Urothelium cell line (cell line): ENCODE measurements at regions not wholly inside any gene's neighbourhood (a gene's known extent, or its start where the extent isn't known, plus 50 kb on each side); places are given as distances from the start of the nearest gene placed in this dataset.
"Not testable (repeated sequence)": the region's sequence is repeated elsewhere in the genome, so short reads cannot be mapped to it uniquely, and the experiment has no call there.

Experiments
- DNase-seq: peaks from one replicate; pipeline ENCODE4 v3.0.0; 2011; ENCODE audit warnings: low spot score, mixed read lengths
- FAIRE-seq: peaks from 2 replicates; lab custom pipeline; 2011; peaks lifted over from hg19 to GRCh38; lab: Jason Lieb, UNC

DNA sequence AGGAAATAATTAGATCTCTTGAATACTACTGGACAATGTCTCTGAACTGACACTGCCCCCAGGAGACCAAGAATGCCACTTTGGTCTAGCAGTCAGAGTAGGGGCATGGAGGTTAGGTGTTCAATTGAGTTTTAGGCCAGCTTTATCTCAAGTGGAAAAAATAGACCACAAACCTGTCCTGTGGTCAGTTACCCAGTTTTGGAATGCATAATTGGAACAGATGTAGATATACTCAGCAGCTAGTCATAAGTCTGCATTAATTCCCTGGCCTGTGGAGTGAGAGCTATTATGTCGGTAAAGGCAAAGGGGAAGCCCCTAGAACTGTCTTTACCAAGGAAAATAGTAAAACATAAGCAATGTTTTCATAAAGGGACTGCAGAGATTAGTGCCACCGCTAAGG, 587.7 kb downstream of the GLUD2 start:
- no peak for FAIRE-seq

DNA sequence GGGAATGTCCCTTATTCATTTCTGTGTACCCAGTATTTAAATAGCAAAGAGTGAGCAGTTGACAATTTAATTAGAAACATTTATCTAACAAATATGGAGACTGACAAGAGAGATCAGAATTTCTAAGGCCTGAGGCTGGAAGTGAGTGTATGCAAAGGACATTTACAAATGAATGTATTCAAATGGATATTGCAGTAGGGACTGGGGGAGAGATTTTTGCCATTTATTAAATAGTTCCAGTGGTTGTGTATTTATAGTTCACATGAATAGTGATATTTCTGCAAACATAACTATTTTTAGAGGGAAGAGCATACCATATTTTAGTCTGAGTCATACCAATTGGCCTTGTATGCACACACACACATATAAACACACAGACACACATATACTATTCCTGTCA, 592.4 kb downstream of the GLUD2 start:
- no peak for DNase-seq
- no peak for FAIRE-seq

More for the DNA sequence above, 587.7 kb downstream of the GLUD2 start:
- no peak for DNase-seq

DNA sequence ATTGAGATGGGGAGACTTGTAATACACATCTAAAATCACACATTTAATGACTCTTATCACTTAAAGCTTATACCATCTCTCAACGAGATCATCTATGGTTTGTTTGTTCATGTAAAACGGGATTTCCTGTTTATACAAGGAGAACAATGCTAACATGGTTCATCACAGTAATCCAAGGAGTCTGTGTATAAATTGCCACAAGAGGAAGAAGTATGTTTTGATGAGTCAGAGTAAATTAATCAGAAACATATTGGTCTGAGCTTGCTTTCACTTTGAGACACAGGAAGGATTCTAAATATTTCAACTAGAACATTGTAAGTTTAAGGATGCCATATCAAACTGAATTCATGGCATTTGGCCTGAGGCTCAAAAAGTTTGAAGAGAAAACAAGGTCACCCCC, 594.1 kb downstream of the GLUD2 start:
- FAIRE-seq (no peak), DNase-seq (no peak)

DNA sequence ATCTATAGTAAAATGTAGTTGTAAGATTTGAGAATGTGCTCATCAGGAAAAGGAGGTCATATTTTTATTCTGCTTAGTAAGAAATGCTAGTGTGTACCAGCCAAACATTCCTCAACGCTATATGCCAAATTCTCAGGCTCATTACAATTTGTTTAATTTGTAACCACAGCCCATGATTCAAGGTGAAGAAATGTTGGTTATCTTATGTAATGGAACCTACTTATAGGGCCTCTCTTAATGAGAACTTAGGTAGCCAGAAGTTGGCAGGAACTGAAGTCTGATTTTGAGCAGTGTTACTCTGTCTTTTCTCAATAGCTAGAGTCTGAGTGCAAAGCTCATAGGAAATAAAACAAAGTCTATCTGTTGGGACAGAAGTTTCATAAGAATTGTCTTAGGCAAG, 595.0 kb downstream of the GLUD2 start:
- no peak for FAIRE-seq
- DNase-seq = no peak

DNA sequence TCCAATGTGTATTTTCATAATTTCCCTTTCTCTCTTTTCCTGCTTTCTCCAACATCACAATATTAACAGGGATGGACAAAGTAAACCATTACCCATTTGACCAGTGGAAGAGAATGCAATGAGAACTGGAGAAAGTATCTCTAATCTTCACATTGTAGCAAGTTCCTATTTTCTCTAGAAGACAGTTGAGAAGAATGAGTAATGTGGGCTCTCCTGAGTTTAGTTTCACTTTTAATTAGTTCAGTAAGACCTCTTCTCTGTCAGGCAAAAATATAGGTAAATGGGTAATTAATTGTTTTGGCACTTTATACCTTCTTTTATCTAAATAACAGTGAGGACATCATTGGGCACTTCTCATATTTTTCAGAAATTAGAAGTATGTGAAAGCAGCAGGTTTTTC, 602.0 kb downstream of the GLUD2 start:
- FAIRE-seq = no peak
- no peak for DNase-seq

GRCh38 chrX:121655276-121655675, 607.9 kb downstream of the GLUD2 start:
- FAIRE-seq (no peak), DNase-seq (no peak)

- FAIRE-seq = no peak
- no peak for DNase-seq
Measured at GRCh38 chrX:121666171-121666570, 618.8 kb downstream of the GLUD2 start.

GRCh38 chrX:121671649-121672048, 624.2 kb downstream of the GLUD2 start:
- no peak for FAIRE-seq
- DNase-seq = no peak

GRCh38 chrX:121709236-121709635, 661.8 kb downstream of the GLUD2 start:
- FAIRE-seq = not testable (repeated sequence)

GRCh38 chrX:121733514-121733913, 686.1 kb downstream of the GLUD2 start:
- DNase-seq (no peak), FAIRE-seq (no peak)

More at GRCh38 chrX:121709236-121709635, 661.8 kb downstream of the GLUD2 start:
- DNase-seq = not testable (repeated sequence)

- FAIRE-seq = no peak
Measured at GRCh38 chrX:121746105-121746504, 698.7 kb downstream of the GLUD2 start.

GRCh38 chrX:121753602-121754001, 706.2 kb downstream of the GLUD2 start:
- not testable (repeated sequence) for FAIRE-seq, DNase-seq

More at GRCh38 chrX:121746105-121746504, 698.7 kb downstream of the GLUD2 start:
- DNase-seq = no peak

DNA sequence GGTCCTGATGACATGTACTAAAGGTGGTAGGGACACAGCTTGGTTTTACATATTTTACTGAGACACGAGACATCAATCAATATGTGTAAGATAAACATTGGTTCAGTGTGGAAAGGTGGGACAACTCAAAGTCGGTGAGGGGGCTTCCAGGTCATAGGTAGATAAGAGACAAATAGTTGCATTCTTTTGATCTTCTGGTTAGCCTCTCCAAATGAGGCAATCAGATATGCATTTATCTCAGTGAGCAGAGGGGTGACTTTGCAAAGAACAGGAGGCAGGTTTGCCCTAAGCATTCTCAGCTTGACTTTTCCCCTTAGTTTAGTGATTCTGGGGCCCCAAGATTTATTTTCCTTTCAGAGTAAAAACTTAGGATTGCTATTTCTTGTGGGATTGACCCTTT, 706.9 kb downstream of the GLUD2 start:
- FAIRE-seq = no peak
- no peak for DNase-seq

GRCh38 chrX:121755541-121755940, 708.1 kb downstream of the GLUD2 start:
- no peak for DNase-seq
- FAIRE-seq = no peak

DNA sequence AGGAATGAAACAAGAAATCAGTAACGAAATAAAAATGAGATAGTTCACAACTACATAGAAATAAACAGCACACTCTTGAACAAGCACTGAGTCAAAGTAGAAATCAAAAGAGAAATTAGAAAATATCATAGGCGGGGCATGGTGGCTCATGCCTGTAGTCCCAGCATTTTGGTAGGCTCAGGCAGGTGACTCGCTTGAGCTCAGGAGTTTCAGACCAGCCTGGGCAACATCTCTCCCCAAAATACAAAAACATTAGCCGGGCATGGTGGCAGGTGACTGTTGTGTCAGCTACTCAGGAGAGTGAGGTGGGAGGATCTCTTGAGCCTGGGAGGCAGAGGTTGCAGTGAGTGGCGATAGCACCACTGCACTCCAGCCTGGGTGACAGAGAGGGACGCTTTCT, 714.4 kb downstream of the GLUD2 start:
- no peak for FAIRE-seq
- DNase-seq = no peak

GRCh38 chrX:121763671-121764070, 716.3 kb downstream of the GLUD2 start:
- DNase-seq (no peak), FAIRE-seq (no peak)

DNA sequence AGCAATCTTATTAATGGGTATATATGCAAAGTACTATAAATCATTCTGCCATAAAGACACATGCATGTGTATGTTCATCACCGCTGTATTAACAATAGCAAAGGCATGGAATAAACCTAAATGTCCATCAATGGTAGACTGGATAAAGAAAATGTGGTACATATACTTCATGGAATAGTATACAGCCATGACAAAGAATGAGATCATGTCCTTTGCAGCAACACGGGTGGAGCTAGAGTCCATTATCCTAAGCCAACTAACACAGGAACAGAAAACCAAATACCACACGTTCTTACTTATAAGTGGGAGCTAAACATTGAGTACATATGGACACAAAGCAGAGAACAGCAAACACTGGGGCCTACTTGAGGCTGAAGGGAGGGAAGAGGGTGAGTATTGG, 720.8 kb downstream of the GLUD2 start:
- not testable (repeated sequence) for DNase-seq, FAIRE-seq

- DNase-seq = no peak
- no peak for FAIRE-seq
Measured at GRCh38 chrX:121781991-121782390, 734.6 kb downstream of the GLUD2 start.

DNA sequence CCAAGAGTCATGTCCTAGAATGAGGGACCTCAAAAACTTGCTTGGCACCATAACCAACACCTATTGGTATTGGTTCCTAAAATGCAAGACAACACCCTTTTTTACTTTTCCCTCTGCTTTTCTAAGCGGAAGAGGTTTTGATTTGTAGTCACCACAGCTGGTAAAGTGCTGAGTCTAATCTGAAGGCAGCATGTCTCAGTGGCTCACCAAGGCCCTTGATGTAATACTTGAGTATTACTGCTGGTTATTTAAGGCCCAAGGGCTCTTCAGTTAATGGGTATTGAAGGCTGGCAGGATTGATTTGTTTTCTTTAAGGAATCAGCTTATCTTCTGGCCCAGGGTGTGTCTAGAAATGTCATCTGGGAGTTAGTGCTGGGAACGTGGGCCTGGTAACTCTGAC, 735.1 kb downstream of the GLUD2 start:
- DNase-seq (no peak), FAIRE-seq (no peak)

DNA sequence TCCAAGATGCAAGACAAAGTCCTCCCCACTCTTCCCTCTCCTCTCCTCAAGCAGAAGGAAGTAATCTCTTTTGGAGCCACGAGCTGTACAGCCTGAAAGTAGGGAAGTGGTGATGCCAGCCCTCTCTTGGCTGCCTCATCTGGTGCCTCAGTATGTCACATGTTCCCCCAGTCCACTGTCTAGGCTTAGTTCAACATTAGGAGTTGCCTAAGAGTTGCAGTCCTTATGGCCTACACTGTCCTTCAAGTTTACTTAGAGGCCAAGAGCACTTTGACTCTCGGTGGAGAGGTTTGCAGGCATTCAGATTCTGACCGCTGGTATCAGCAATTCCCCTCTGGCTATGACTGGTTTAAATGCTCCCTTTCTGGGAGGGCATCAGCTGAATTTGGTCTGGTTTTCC, 735.6 kb downstream of the GLUD2 start:
- no peak for DNase-seq
- FAIRE-seq = no peak

GRCh38 chrX:121802881-121803412, 755.5 kb downstream of the GLUD2 start:
- no peak for FAIRE-seq
- DNase-seq = no peak

GRCh38 chrX:121823406-121823805, 776.0 kb downstream of the GLUD2 start:
- no peak for FAIRE-seq
- DNase-seq = no peak

DNA sequence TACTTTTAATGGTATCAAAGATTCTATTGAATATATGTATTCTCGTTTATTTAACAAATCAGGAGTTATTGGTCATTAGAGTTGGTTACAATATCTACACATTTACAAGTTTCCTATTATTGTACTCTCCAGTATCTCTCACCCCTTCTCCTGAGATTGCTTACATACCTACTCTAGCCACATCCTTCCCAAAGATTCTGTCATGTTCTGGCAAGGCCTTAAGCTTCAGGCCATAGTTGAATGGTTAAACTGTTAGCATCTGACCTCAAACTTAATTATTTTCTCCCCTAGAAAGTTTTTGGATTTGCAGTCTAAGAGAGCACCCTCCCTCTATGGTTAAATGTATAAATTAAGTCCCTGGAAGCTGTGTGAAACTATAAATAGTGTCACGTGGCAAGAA, 784.2 kb downstream of the GLUD2 start:
- DNase-seq (no peak), FAIRE-seq (no peak)
